HCT116 (cell line): ENCODE measurements at regions not wholly inside any gene's neighbourhood (a gene's known extent, or its start where the extent isn't known, plus 50 kb on each side); places are given as distances from the start of the nearest gene placed in this dataset.

Experiments used
- CEBPB ChIP-seq: IDR thresholded peaks from 2 replicates; pipeline ENCODE4 v1.6.1; 2012; ENCODE audit warnings: low read depth
- EGR1 ChIP-seq: IDR thresholded peaks from 2 replicates; pipeline ENCODE4 v1.6.1; 2012; ENCODE audit warnings: low read depth
- ELF1 ChIP-seq: IDR thresholded peaks from 2 replicates; pipeline ENCODE4 v1.6.1; 2012; ENCODE audit warnings: low read depth, borderline replicate concordance
- EZH2 ChIP-seq: fragments of 200-600 bp; sonication (generic); IDR thresholded peaks from 2 replicates; pipeline ENCODE4 v1.6.1; 2017; ENCODE audit warnings: antibody characterized with exemption, mixed run types
- FOSL1 ChIP-seq: IDR thresholded peaks from 2 replicates; pipeline ENCODE4 v1.6.1; 2012; ENCODE audit warnings: low read depth
- JUND ChIP-seq: IDR thresholded peaks from 2 replicates; pipeline ENCODE4 v1.6.1; 2012
- MAX ChIP-seq: IDR thresholded peaks from 2 replicates; pipeline ENCODE4 v1.6.1; 2012
- POLR2A ChIP-seq: IDR thresholded peaks from 2 replicates; pipeline ENCODE4 v1.7.0; 2011; ENCODE audit warnings: borderline replicate concordance; ENCODE audit not compliant: insufficient read depth, insufficient read length; ENCODE audit errors: extremely low read depth
- REST ChIP-seq: IDR thresholded peaks from 2 replicates; pipeline ENCODE4 v1.6.1; 2012; ENCODE audit warnings: low read depth
- YY1 ChIP-seq: IDR thresholded peaks from 2 replicates; pipeline ENCODE4 v1.6.1; 2011; ENCODE audit warnings: low read length, low read depth, moderate library complexity, mild to moderate bottlenecking; ENCODE audit not compliant: insufficient replicate concordance; ENCODE audit errors: extremely low read depth
- ZFX ChIP-seq: fragments of 450-650 bp; IDR thresholded peaks from 2 replicates; pipeline ENCODE4 v1.6.1; 2017
- TF ChIP-seq, protein P1 (sequence below), 3 experiments: fragments of 200-600 bp in 1 of 3; sonication (generic) in 1 of 3; IDR thresholded peaks in 2 of 3; conservative IDR thresholded peaks in 1 of 3; 2 replicates each; pipeline ENCODE4 v1.5.1; 2012 to 2017; ENCODE audit warnings: low read depth in 2 of 3, low read length in 2 of 3, antibody characterized with exemption in 1 of 3, borderline replicate concordance in 1 of 3, control low read depth in 1 of 3, mild to moderate bottlenecking in 1 of 3, mixed read lengths in 1 of 3, mixed run types in 1 of 3, moderate library complexity in 1 of 3; ENCODE audit not compliant: insufficient read depth in 1 of 3

DNA sequence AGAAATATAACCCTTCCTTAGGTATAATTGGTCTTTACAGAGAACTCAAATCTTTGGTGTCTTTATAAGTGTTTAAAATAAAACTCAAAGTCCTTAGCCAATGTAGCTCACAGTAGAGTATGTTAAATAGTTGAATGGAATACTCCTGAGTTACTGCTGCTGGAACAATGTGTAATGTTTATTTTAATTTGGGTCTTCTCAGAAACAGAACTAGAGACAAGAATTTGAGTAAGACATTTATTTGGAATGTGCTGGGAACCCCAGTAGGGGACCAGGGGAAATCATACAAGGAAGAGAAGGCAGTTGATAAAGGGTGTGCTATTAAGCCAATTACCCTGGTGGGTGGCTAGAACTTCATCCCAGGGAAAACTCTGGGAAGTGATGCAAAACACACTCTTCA lies 240.4 kb upstream of the LDB2 start:
- TF ChIP-seq POLR2A: no peak
- TF ChIP-seq MAX: no peak
- no peak for TF ChIP-seq CEBPB
- TF ChIP-seq YY1: no peak
- TF ChIP-seq FOSL1: no peak
- no peak for TF ChIP-seq EGR1
- TF ChIP-seq REST: no peak
- TF ChIP-seq ELF1: no peak
- TF ChIP-seq EZH2: no peak
- TF ChIP-seq, protein P1, sequence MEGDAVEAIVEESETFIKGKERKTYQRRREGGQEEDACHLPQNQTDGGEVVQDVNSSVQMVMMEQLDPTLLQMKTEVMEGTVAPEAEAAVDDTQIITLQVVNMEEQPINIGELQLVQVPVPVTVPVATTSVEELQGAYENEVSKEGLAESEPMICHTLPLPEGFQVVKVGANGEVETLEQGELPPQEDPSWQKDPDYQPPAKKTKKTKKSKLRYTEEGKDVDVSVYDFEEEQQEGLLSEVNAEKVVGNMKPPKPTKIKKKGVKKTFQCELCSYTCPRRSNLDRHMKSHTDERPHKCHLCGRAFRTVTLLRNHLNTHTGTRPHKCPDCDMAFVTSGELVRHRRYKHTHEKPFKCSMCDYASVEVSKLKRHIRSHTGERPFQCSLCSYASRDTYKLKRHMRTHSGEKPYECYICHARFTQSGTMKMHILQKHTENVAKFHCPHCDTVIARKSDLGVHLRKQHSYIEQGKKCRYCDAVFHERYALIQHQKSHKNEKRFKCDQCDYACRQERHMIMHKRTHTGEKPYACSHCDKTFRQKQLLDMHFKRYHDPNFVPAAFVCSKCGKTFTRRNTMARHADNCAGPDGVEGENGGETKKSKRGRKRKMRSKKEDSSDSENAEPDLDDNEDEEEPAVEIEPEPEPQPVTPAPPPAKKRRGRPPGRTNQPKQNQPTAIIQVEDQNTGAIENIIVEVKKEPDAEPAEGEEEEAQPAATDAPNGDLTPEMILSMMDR (IDR thresholded peaks at IDR 0.05 in 2 of 3, conservative IDR thresholded peaks at IDR 0.05 in 1 of 3; ENCODE audit: borderline replicate concordance in 1 of 3, insufficient read depth in 1 of 3, low read depth in 2 of 3, low read length in 2 of 3): no peak
- TF ChIP-seq ZFX: no peak
- TF ChIP-seq JUND: no peak
